Thyroid gland (tissue), 4 donors: ENCODE measurements at regions not wholly inside any gene's neighbourhood (a gene's known extent, or its start where the extent isn't known, plus 50 kb on each side); places are given as distances from the start of the nearest gene placed in this dataset.
A peak's percentile ranks its signal among the peaks of the same experiment; 100 is the strongest.

Source experiments
- DNase-seq, 2 donors: peaks; one replicate each; pipeline ENCODE4 v3.0.0-alpha.2; 2019
- H3K27ac ChIP-seq, 3 donors: fragments of 200-600 bp; sonication (generic); 1 replicate in 2 of 3; 2 replicates in 1 of 3; pipeline ENCODE4 v1.5.1; 2016 to 2019; ENCODE audit warnings: mild to moderate bottlenecking in 1 of 3, moderate library complexity in 1 of 3
- H3K27me3 ChIP-seq: fragments of 200-600 bp; sonication (generic); one replicate; pipeline ENCODE4 v1.5.1; 2019
- H3K36me3 ChIP-seq, 2 donors: fragments of 200-600 bp; sonication (generic); one replicate each; pipeline ENCODE4 v1.5.1; 2016 to 2019
- H3K4me1 ChIP-seq, 2 donors: fragments of 200-600 bp; sonication (generic); one replicate each; pipeline ENCODE4 v1.5.1; 2017 to 2019
- H3K4me3 ChIP-seq, 3 donors: fragments of 200-600 bp; sonication (generic); replicated peaks in 1 of 3; 1 replicate in 2 of 3; 2 replicates in 1 of 3; pipeline ENCODE4 v1.5.1; 2016; ENCODE audit warnings: mild to moderate bottlenecking in 1 of 3
- H3K9me3 ChIP-seq: fragments of 200-600 bp; sonication (generic); one replicate; pipeline ENCODE4 v1.5.1; 2017
- POLR2A ChIP-seq, 2 donors: fragments of 450-650 bp; IDR thresholded peaks; one replicate each; pipeline ENCODE4 v1.6.1; 2017; ENCODE audit warnings: antibody characterized with exemption in 2 of 2, mild to moderate bottlenecking in 2 of 2, moderate library complexity in 1 of 2
- WGBS, 2 donors: methylation state at CpG; one replicate each; pipeline ENCODE4 v1.1.5; 2017; 5-methylcytosine and 5-hydroxymethylcytosine counted together
- intact Hi-C: fragments of 100-400 bp; cut with DNase I; formaldehyde crosslinking; loops from one replicate; pipeline ENCODE4 v1.15.1; 2023
- TF ChIP-seq, protein P1 (sequence below), 6 experiments: fragments of 200-600 bp in 3 of 6; fragments of 450-650 bp in 3 of 6; sonication (generic) in 3 of 6; IDR thresholded peaks; one replicate each; pipeline ENCODE4 v1.5.1; 2016 to 2019; ENCODE audit warnings: antibody characterized with exemption in 6 of 6, mild to moderate bottlenecking in 2 of 6, inconsistent platforms in 1 of 6, moderate library complexity in 1 of 6

DNA sequence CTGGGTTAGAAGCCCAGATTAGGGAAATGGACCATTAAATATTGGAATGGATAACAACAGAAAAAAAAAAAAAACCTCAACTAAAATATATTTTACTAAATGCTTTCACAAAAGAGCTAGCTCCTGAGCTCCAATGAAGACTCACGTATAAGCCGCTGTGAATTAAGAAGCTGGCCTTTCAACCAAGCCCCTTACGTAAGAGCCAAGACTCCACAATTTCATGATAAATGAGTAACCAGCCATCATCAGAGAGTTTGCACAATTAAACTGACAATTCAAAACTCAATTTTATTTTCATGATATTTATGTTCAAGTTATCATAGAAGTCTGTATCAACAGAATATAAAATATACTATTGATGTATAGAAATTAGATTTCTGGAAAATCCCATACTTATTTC, 70.7 kb upstream of the HNRNPA3 start:
- H3K36me3 ChIP-seq, result no peaks in the 10 kb centered on the region
- H3K4me1 ChIP-seq, result peaks cover 0 to 2% of the 10 kb centered on the region in 2 donors
- DNase-seq, result no peak
- H3K9me3 ChIP-seq, result no peaks in the 10 kb centered on the region
- no peak overlapping the region for H3K27ac ChIP-seq
- TF ChIP-seq POLR2A (IDR thresholded peaks at IDR 0.05), result no peak
- TF ChIP-seq, protein P1, sequence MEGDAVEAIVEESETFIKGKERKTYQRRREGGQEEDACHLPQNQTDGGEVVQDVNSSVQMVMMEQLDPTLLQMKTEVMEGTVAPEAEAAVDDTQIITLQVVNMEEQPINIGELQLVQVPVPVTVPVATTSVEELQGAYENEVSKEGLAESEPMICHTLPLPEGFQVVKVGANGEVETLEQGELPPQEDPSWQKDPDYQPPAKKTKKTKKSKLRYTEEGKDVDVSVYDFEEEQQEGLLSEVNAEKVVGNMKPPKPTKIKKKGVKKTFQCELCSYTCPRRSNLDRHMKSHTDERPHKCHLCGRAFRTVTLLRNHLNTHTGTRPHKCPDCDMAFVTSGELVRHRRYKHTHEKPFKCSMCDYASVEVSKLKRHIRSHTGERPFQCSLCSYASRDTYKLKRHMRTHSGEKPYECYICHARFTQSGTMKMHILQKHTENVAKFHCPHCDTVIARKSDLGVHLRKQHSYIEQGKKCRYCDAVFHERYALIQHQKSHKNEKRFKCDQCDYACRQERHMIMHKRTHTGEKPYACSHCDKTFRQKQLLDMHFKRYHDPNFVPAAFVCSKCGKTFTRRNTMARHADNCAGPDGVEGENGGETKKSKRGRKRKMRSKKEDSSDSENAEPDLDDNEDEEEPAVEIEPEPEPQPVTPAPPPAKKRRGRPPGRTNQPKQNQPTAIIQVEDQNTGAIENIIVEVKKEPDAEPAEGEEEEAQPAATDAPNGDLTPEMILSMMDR (IDR thresholded peaks at IDR 0.05), result no peak
- no peaks in the 10 kb centered on the region for H3K27me3 ChIP-seq
- no peak overlapping the region for H3K4me3 ChIP-seq
- intact Hi-C loops, result loop anchor here (10.0 kb wide), 2 partner anchors 327 to 1017 kb away; partner anchors contain the start of genes HOXD8 and HOXD9
- 96% methylated on average over 3 of the region's 3 CpGs for WGBS, 2 donors

DNA sequence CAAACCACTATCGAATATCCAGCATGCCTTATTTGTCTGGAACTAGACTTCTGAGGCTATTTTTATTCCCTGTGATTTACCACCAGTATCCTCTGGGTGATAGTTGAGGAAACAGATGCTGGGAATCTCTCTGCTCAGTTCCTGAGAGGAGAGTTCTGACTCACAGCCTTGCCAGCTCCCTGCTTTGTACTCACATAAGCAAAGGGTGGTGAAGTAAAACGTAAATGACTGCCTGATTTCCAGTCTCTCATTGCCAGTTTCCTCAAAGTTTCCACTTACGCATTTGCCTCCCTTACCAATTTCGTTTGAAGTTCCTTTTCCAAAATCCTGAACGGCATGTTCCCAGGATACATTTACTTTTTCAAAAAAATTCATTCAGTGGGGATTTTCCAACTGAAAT, 69.2 kb upstream of the HNRNPA3 start:
- WGBS, 2 donors, result 52 to 54% methylated on average over 5 of the region's 5 CpGs
- Histone ChIP-seq H3K27me3 (no peaks in the 10 kb centered on the region), H3K36me3 (no peaks in the 10 kb centered on the region), H3K9me3 (no peaks in the 10 kb centered on the region), H3K27ac (no peak overlapping the region), H3K4me1 (peaks cover 0 to 2% of the 10 kb centered on the region in 2 donors), H3K4me3 (no peak overlapping the region)
- DNase-seq, result no peak
- intact Hi-C loops, result loop anchor here (10.0 kb wide), 2 partner anchors 329 to 1019 kb away; partner anchors contain the start of genes HOXD8 and HOXD9
- TF ChIP-seq POLR2A (IDR thresholded peaks at IDR 0.05), result no peak
- TF ChIP-seq, protein P1 (IDR thresholded peaks at IDR 0.05), result no peak

DNA sequence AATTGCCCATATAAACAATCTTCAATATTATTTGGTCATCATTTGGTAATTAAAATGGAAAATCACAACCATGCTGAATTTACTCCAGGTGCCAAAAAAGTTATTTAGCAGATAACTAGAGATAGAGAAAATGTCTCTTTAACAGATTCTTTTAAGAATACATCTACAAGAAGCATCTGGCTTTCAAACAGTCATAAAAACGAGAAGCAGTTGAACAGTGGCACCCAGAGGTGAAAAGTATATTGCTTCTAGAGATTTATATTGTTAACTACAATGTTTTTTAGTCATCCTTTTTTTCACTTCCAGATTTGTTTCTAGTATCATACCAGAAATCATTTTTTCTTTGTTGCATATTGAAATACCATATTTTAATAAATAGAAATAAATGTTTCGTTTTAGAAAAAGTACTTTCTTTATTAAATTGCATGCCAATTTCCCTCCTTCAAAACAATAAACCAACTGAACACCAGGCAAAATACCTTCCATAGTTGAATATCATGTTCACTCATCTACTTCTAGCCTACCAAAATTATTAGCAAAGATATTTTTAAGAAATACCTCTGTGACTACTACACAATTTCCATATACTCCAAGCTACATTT, 65.4 kb upstream of the HNRNPA3 start:
- Histone ChIP-seq H3K36me3 (no peaks in the 10 kb centered on the region), H3K27me3 (no peaks in the 10 kb centered on the region), H3K27ac (no peak overlapping the region), H3K4me1 (peaks cover 0 to 5% of the 10 kb centered on the region in 2 donors), H3K9me3 (no peaks in the 10 kb centered on the region), H3K4me3 (no peak overlapping the region)
- 1 to 2% methylated on average over 2 of the region's 2 CpGs for WGBS, 2 donors
- intact Hi-C loops, result loop anchor here (10.0 kb wide), 2 partner anchors 332 to 1022 kb away; partner anchors contain the start of genes HOXD8 and HOXD9
- no peak for TF ChIP-seq POLR2A (IDR thresholded peaks at IDR 0.05)
- TF ChIP-seq, protein P1 (IDR thresholded peaks at IDR 0.05), result peak in 5 of 6 experiments; percentile 31 to 74 (median 71)
- DNase-seq, result no peak

DNA sequence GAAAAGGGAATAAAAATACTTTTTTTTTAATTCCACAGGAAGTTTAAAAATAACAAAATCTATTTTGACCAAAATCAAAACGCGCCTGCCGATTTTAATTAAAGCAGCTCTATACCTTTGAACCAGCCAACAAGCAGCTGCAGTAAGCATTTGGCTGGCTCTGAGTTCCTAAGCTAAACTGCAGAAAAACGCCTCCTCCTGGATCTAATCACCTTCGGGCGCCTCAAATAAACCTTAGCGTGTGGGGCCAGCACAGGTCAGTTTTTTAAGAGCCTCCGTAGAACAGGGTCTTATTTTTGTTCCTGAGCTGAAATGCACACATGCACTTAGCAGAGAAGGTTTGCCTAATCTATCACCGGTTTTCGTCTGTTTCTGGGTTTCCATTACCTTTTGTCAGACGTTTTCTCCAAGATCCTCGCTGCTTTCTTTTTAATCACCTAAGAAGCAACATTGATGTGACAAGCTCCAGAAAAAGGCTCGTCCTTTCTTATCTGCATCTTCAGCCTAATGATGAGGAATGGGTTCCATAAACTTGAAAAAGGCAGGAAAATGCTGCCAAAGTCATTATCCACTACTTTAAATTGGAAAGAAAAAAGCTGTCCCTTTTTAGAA, 64.7 kb upstream of the HNRNPA3 start:
- H3K36me3 ChIP-seq, result no peaks in the 10 kb centered on the region
- WGBS, 2 donors, result 56 to 74% methylated on average over 13 of the region's 13 CpGs
- intact Hi-C loops, result loop anchor here (10.0 kb wide), 2 partner anchors 333 to 1023 kb away; partner anchors contain the start of genes HOXD8 and HOXD9
- no peaks in the 10 kb centered on the region for H3K27me3 ChIP-seq
- H3K9me3 ChIP-seq, result no peaks in the 10 kb centered on the region
- TF ChIP-seq, protein P1 (IDR thresholded peaks at IDR 0.05), result no peak
- no peak for TF ChIP-seq POLR2A (IDR thresholded peaks at IDR 0.05)
- H3K4me1 ChIP-seq, result peaks cover 0 to 5% of the 10 kb centered on the region in 2 donors
- DNase-seq, result no peak
- no peak overlapping the region for H3K27ac ChIP-seq
- no peak overlapping the region for H3K4me3 ChIP-seq
